Activated T-helper 1 cell treated with Interleukin-2 at 50 U/mL for 16 hours (primary cell): ENCODE measurements at regions not wholly inside any gene's neighbourhood (a gene's known extent, or its start where the extent isn't known, plus 50 kb on each side); places are given as distances from the start of the nearest gene placed in this dataset.
"Not testable (repeated sequence)": the region's sequence is repeated elsewhere in the genome, so short reads cannot be mapped to it uniquely, and the experiment has no call there.

Experiments used
- DNase-seq: peaks from one replicate; pipeline ENCODE4 v3.0.0-alpha.2; 2020; ENCODE audit warnings: low read depth

DNA sequence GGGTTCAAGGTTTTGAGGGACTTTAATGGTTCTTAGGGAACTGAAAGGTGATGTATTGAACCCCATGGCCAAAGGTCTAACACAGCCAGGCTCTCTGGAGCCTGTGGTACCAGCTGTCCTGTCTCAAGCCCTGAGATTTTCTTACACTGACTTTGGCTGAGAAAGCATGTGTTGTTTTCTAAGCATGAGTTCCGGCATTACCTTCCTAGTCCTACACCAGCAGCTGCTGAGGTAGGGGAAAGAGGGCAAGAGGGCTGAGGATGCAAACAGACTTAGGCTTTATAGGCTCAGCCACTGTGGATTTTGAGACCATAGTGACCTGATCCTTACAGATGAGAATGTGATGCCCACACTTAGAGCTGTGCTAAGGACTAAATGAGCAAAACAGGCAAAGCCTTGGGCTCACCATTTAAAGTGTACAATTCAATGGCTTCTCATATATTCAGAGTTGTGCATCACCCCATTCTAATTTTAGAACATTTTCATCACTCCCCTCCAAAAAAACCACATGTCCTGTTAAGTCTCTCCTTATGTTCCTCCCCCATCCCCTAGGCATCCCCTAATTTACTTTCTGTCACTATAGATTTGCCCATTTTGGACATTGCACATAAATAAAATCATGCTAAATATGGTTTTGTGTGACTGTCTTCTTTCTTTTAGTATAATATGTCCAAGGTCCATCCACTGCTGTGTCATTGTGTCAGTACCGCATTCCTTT is 99.7 kb upstream of the OTOS start:
- no peak for DNase-seq

DNA sequence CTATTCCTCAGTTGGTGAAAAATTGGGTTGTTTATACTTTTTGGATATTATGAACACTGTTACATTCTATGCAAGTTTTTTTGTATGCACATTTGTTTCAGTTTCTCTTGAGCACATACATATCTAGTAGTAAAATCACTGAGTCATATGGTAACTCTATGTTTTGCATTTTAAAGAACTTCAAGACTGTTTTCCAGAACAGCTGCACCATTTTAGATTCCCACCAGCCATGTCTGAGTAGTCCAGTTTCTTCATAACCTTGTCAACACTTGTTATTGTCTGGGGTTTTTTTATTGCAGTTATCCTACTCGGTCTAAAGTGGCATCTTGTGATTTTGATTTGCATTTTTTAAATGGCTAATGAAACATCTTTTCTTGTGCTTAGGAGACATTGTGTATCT is 100.3 kb upstream of the OTOS start:
- DNase-seq = no peak

- DNase-seq = no peak
These were observed 101.1 kb upstream of the OTOS start for GRCh38 chr2:240241572-240241971.

DNA sequence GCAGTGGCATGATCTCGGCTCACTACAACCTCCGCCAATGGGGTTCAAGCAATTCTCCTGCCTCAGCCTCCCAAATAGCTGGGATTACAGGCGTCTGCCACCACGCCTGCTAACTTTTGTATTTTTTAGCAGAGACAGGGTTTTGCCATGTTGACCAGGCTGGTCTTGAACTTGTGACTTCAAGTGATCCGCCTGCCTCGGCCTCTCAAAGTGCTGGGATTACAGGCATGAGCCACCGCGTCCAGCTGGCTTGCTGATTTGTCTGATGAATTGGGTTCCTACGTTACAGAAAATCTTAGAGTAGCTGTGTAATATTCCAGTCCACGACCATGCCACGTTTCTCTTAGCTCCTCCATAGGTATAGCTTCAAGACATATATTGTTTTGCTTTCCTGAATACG is 102.6 kb upstream of the OTOS start:
- DNase-seq = not testable (repeated sequence)

DNA sequence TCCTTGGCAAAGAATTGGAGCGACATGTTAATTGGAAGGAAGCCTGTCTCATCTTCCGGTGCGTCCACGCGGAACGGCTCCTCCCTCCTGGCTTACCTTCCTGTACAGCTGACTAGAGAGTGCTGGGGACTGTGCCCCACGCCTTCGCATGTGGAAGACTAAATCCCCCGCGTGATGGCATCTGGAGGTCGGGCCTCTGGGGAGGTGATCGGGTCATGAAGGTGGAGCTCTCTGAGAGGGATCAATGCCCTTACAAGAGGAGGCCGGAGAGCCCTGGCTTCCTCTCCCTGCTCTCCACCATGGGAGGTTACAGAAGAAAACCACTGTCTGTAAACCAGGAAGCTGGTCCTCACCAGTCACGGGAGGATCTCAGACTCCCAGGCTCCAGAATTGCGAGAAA is 104.1 kb upstream of the OTOS start:
- DNase-seq = no peak

DNA sequence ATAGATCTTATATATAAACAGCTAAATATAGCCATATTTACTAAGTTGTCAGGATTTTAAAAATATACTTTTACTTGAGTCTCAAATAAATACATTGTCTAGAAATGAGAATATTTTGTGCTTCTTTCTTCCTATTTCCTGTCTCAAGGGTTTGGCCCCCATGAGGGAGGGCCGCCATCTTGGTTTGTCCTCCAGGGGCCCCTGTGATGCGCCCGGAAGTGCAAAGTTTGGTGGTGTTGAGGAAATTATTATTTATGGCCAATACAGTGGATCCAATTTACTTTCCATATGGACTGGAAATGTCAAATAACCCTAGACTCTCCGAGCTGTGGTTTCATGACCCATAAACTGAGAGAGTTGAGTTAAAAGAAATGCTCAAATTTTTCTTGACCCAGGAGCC is 104.7 kb upstream of the OTOS start:
- DNase-seq = no peak

- no peak for DNase-seq
These were observed 105.2 kb upstream of the OTOS start for GRCh38 chr2:240245706-240246105.

DNA sequence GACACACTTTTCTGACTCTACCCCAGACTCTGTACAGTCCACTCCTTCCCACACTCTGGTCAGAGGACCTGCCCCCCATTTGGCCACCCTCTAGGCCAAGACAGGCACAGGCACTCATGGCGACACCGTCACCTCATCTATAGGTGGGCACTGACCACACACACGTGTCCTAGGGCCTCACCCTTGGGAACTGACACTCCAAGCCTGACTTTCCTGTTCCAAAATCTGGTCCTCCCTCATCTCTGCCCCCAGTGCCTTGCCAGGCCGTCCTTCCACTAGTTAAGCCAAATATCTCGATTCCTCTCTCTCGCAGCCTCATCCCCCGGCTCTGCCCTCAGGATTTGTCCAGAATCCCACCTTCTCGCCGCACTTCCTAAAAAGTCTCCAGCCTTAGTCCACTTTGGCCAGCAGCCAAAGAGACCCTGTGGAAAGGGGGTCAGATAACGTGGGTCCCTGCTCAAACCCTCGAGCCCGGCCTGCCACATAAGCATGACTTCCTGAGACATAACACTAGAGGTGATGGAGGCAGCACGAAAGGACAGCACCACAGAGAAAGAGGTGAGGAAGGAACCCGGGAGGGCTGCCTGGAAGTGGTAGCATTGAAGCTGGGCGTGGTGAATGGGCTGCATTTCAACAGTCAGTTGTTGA is 105.8 kb upstream of the OTOS start:
- no peak for DNase-seq

GRCh38 chr2:240247241-240247867 is 106.9 kb upstream of the OTOS start:
- no peak for DNase-seq

DNA sequence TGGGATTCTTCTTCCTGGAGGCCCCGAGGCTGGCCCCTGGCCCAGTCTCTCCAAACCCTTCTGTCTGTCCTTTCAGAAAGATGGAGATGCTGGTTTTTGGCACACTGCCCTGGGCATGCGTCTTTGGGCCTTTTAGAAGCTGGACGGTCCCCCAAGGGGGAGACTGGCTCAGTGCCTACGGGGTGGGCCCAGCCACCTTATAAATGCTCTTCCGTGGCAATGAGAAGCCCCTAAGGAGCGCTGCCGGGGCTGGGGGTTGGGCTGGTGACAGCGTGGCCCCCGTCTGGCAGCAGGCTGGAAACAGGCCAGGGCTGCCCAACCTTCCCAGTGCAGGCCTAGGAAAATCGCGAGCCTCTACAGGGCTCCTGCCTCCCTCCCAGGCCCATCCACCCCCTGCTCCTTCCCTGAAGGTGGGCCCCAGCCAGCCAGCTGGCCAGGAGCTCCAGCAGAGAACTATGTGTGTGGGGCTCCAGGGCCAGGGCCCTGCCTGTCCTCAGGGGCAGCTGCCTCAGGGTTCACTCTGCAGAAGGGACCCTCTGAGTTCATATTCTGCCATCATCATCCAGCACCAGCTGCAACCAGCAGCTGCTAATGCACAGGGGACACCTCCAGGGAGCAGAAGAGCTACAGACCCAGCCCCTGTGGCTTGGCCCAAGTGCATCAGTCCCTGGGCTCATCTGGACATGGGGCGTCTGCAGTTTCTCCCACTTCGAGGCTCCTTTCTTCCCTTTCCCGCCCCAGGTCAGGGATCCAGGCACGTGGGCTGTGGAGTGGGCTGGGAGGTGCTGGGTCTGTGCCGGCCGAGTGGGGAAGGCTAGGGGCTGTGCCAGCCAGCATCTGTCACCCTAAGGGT is 107.6 kb upstream of the OTOS start:
- no peak for DNase-seq

DNA sequence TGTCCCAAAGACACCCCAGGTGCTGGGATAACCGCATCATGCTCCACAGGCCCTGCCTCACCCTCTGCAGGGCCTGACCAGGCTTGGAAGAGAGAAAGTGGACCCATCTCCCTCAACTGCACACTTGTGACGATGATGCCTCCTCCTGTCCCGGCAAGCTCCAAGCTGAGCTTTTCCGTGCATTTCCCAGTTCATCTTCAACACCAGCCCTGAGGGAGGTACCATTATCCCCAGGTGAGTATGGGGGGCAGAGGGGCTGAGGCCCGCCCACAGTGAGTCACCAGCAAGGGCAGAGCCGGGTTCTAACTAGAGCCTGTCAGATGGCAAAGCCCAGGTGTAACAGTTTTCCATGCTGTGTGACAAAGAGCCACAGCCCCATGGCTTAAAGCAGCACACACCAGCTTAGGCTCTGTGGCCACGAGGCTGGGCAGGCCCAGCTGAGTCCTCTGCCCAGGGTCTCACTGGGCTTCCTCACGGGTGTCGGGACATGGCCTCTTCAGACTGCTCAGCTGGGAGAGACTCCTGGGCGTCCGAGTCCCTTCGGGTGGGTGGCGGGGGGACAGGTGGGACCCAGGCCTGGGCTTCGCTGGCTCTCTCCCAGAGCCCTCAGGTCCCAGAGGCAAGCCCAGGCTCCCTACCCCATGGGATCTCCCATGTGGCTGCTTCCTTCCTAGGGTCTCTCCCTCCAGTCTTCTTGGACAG is 108.4 kb upstream of the OTOS start:
- no peak for DNase-seq

GRCh38 chr2:240249423-240250149 is 109.1 kb upstream of the OTOS start:
- DNase-seq = no peak

DNA sequence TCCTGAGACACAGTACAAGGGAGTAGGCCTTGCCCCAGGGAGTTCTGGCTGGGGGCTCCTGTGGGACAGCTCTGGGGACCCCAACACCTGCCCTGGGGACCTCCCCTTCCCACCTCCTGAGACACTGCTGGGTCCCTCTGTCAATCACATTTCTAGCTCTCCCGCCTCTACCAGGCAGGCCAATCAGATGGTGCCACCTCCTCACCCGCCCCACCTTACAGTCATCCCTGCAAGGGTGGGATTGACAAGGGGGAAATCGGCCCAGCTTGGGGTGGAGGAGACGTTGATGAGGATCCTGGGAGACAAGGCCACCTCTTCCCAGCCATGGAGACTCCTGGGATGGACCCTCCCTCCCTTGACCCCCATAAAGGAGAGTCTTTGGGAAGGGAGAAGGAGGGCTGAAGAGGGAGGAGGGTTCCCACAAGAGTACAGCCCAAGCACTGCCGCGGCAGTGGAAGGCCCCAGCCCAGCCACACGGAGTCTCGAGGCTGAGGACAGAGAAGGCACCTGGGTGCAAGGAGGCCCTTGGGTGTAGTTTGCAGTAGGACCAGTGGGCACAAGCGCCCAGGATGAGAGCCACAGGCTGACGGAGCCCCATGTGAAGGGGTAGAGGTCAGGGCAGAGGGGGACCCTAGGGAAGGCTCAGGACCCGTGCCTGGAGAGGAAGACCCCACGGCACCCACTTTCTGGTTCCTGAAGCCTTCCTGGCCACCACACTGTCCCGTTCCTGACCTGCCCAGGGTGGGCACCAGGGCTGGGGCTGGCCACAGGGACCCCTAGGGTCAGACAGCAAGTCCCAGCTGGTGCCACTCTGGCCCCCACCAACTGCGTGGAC is 109.9 kb upstream of the OTOS start:
- DNase-seq = no peak

- no peak for DNase-seq
These were observed 110.8 kb upstream of the OTOS start for GRCh38 chr2:240250985-240251847.

DNA sequence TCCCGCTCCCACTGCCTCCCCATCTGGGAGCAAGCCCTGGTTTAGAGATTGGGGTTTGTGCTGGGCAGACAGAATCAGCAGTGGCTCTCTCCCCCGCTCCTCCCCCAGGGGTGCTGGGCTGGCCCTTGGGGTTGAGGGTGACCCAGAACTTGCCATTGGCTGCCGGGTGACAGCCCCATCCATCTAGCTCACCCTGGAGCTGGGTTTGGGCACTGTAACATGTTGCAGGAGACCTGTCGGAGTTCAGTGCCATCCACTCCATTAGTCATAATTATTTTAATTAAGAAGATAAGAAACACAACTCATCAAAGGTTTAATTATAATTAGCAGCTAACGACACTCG is 111.4 kb upstream of the OTOS start:
- no peak for DNase-seq

GRCh38 chr2:240252191-240252871 is 111.9 kb upstream of the OTOS start:
- no peak for DNase-seq

DNA sequence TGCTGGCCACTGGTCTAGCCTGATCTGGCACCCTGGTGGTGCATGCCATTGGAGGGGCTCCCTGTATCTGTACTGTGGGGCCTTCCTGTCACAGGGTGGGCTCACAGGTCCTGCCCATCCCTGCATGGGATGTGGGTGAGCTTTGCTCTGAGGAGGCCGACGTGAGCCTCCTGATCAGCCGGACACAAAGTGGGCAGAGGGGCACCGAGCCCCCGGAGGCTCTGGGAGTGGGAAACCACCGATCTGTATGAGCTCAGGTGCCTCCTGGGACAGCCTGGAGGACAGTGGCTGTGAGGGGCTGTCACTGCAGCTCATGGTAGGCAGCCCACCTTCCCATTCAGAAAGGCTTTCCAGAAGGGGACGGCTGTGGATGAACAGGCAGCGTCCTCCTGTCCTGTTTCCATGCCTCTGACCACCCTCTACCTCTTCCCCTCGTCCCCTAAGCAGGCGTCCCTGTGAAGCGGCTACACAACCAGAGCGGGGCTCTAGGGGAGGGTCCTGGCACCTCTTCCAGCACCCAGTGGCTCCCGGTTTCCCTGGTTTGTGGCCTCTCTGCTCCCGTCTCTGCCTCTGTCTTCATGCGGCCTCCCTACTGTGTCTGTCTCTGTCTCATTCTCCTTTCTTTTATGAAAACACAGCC is 112.5 kb upstream of the OTOS start:
- DNase-seq = no peak

DNA sequence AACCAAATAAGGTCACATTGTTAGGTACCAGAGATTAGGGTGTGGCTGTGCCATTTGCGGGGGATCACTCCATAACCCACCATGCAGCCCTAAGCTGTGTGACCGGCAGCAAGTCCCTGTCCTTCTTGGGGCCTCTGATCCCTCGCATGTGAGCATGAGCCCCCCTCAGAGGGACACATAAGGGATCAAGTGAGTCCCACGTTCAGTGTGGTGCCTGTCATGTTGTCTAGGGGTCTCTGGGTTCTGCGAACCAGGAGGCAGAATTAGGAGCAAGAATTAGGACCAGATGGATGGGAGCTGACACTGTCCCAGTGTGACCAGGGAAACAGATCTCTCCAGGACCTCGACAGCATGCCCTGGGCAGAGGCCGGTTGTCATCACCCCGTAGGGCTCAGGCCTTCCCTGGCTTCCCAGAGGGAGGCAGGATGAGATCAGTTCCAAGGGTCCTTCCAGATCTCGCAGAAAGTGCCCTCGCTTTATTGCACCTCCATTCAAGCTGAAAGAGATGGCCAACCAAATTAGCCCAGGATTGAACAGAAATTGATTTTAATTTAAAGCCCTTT is 113.2 kb upstream of the OTOS start:
- DNase-seq = no peak
